H1 (cell line): ENCODE measurements at regions not wholly inside any gene's neighbourhood (a gene's known extent, or its start where the extent isn't known, plus 50 kb on each side); places are given as distances from the start of the nearest gene placed in this dataset.
"Not testable (repeated sequence)": the region's sequence is repeated elsewhere in the genome, so short reads cannot be mapped to it uniquely, and the experiment has no call there.

ENCODE experiments used
- CTCF ChIA-PET: fragments of 300-600 bp; sonication (Branson Sonifier 250); formaldehyde crosslinking; loops from one replicate; lab custom pipeline; 2021; ENCODE audit not compliant: partially characterized antibody; lab: Charles Lee
- POLR2A ChIA-PET: fragments of 300-600 bp; sonication (Branson Sonifier 250); formaldehyde crosslinking; loops from one replicate; lab custom pipeline; 2021; ENCODE audit warnings: inconsistent platforms; ENCODE audit not compliant: partially characterized antibody; lab: Charles Lee
- DNase-seq, 2 experiments: peaks; one replicate each; pipeline versions ENCODE4 v3.0.0 to v3.0.0-alpha.2; 2010 to 2022; ENCODE audit warnings: low spot score in 2 of 2, low read depth in 1 of 2, mixed read lengths in 1 of 2
- FAIRE-seq: peaks from 2 replicates; lab custom pipeline; 2011; peaks lifted over from hg19 to GRCh38; lab: Jason Lieb, UNC
- H2AFZ ChIP-seq: 2 replicates; pipeline ENCODE4 v1.8.1; 2012; ENCODE audit warnings: low read length, inconsistent platforms
- H2AK5ac ChIP-seq: 2 replicates; pipeline ENCODE4 v1.6.1; 2013; ENCODE audit warnings: low read depth, low read length
- H2BK120ac ChIP-seq: replicated peaks from 2 replicates; pipeline ENCODE3; 2013; ENCODE audit warnings: low read depth, low read length, inconsistent platforms
- H2BK12ac ChIP-seq: 2 replicates; pipeline ENCODE4 v1.6.1; 2013; ENCODE audit warnings: low read depth, low read length
- H2BK15ac ChIP-seq: 2 replicates; pipeline ENCODE4 v1.6.1; 2013; ENCODE audit warnings: low read length
- H2BK20ac ChIP-seq: 2 replicates; pipeline ENCODE4 v1.6.1; 2013; ENCODE audit warnings: low read length
- H2BK5ac ChIP-seq: 2 replicates; pipeline ENCODE4 v1.6.1; 2013; ENCODE audit warnings: low read depth, low read length
- H3K14ac ChIP-seq: 2 replicates; pipeline ENCODE4 v1.6.1; 2013; ENCODE audit warnings: inconsistent platforms; ENCODE audit not compliant: insufficient read length
- H3K18ac ChIP-seq: 2 replicates; pipeline ENCODE4 v1.6.1; 2013; ENCODE audit warnings: low read length; ENCODE audit errors: extremely low read depth
- H3K23ac ChIP-seq: 2 replicates; pipeline ENCODE4 v1.6.1; 2013; ENCODE audit warnings: inconsistent platforms; ENCODE audit not compliant: insufficient read length
- H3K23me2 ChIP-seq: 2 replicates; pipeline ENCODE4 v1.6.1; 2013; ENCODE audit warnings: low read depth, low read length
- H3K27ac ChIP-seq: 2 replicates; pipeline ENCODE4 v1.6.1; 2011; ENCODE audit warnings: low read depth, low read length, inconsistent platforms
- H3K27me3 ChIP-seq, 4 experiments: replicated peaks in 1 of 4; 1 replicate in 1 of 4; 2 replicates in 3 of 4; pipeline versions ENCODE4 v1.6.1 to v1.8.1; 2011 to 2013; ENCODE audit warnings: low read length in 3 of 4, mild to moderate bottlenecking in 3 of 4, inconsistent platforms in 2 of 4, mixed read lengths in 2 of 4, moderate library complexity in 1 of 4; ENCODE audit not compliant: control insufficient read depth in 3 of 4, insufficient read depth in 3 of 4; ENCODE audit errors: extremely low read depth in 1 of 4
- H3K36me3 ChIP-seq, 4 experiments: 2 replicates each; pipeline versions ENCODE4 v1.6.1 to v1.8.1; 2011 to 2013; ENCODE audit warnings: mild to moderate bottlenecking in 4 of 4, low read length in 3 of 4, moderate library complexity in 2 of 4, control low read depth in 1 of 4, inconsistent platforms in 1 of 4; ENCODE audit not compliant: insufficient read depth in 4 of 4, control insufficient read depth in 2 of 4
- H3K4ac ChIP-seq: replicated peaks from 2 replicates; pipeline ENCODE3; 2013; ENCODE audit warnings: low read length, low read depth, mixed read lengths, inconsistent platforms; ENCODE audit not compliant: insufficient read length
- H3K4me1 ChIP-seq, 4 experiments: replicated peaks in 1 of 4; 1 replicate in 1 of 4; 2 replicates in 3 of 4; pipeline versions ENCODE4 v1.6.1 to v1.8.1; 2011 to 2013; ENCODE audit warnings: low read length in 3 of 4, inconsistent platforms in 2 of 4, mixed read lengths in 1 of 4; ENCODE audit not compliant: insufficient read depth in 4 of 4, control insufficient read depth in 3 of 4
- H3K4me2 ChIP-seq, 2 experiments: 2 replicates each; pipeline versions ENCODE4 v1.6.1 to v1.8.1; 2011 to 2013; ENCODE audit warnings: low read depth in 2 of 2, low read length in 2 of 2, control low read depth in 1 of 2, inconsistent platforms in 1 of 2, mild to moderate bottlenecking in 1 of 2; ENCODE audit not compliant: insufficient read depth in 1 of 2
- H3K4me3 ChIP-seq, 4 experiments: fragments of 200-600, 300-600 bp in 1 of 4; sonication (generic), shearing (Covaris generic), sonication (Bioruptor Twin) in 1 of 4; 2 replicates each; pipeline versions ENCODE4 v1.5.1 to v1.8.1; 2011 to 2016; ENCODE audit warnings: low read length in 4 of 4, low read depth in 3 of 4, control low read depth in 2 of 4, inconsistent platforms in 2 of 4, mild to moderate bottlenecking in 2 of 4, mixed read lengths in 1 of 4, moderate library complexity in 1 of 4; ENCODE audit not compliant: insufficient read depth in 2 of 4; ENCODE audit errors: extremely low read depth in 1 of 4
- H3K56ac ChIP-seq: replicated peaks from 2 replicates; pipeline ENCODE3; 2013; ENCODE audit warnings: low read depth, mild to moderate bottlenecking, mixed read lengths, low read length, inconsistent platforms; ENCODE audit not compliant: insufficient read length
- H3K79me1 ChIP-seq: 2 replicates; pipeline ENCODE4 v1.6.1; 2013; ENCODE audit warnings: low read depth, low read length, control low read depth
- H3K79me2 ChIP-seq, 2 experiments: 2 replicates each; pipeline versions ENCODE4 v1.6.1 to v1.8.1; 2012 to 2013; ENCODE audit warnings: low read length in 2 of 2, mild to moderate bottlenecking in 2 of 2, inconsistent platforms in 1 of 2; ENCODE audit not compliant: insufficient read depth in 2 of 2, control insufficient read depth in 1 of 2
- H3K9ac ChIP-seq, 4 experiments: replicated peaks in 1 of 4; 1 replicate in 1 of 4; 2 replicates in 3 of 4; pipeline versions ENCODE4 v1.6.1 to v1.8.1; 2011 to 2013; ENCODE audit warnings: low read depth in 3 of 4, low read length in 3 of 4, control low read depth in 2 of 4, mild to moderate bottlenecking in 2 of 4, moderate library complexity in 2 of 4, inconsistent platforms in 1 of 4; ENCODE audit errors: extremely low read depth in 1 of 4
- H3K9me3 ChIP-seq, 2 experiments: 2 replicates each; pipeline versions ENCODE4 v1.6.1 to v1.8.1; 2012 to 2013; ENCODE audit warnings: mild to moderate bottlenecking in 2 of 2, moderate library complexity in 2 of 2, control low read depth in 1 of 2, inconsistent platforms in 1 of 2, low read depth in 1 of 2, low read length in 1 of 2, mixed read lengths in 1 of 2; ENCODE audit not compliant: insufficient read depth in 2 of 2
- H4K20me1 ChIP-seq, 2 experiments: replicated peaks in 1 of 2; 2 replicates each; pipeline versions ENCODE3 to v1.8.1; 2011 to 2013; ENCODE audit warnings: inconsistent platforms in 2 of 2, low read length in 2 of 2, mild to moderate bottlenecking in 1 of 2; ENCODE audit not compliant: insufficient read depth in 2 of 2, control insufficient read depth in 1 of 2
- H4K5ac ChIP-seq: 2 replicates; pipeline ENCODE4 v1.6.1; 2013; ENCODE audit warnings: low read length, low read depth, mixed read lengths, inconsistent platforms; ENCODE audit not compliant: insufficient read length
- H4K8ac ChIP-seq: 2 replicates; pipeline ENCODE4 v1.8.0; 2013; ENCODE audit warnings: mild to moderate bottlenecking, moderate library complexity, low read length, inconsistent platforms; ENCODE audit not compliant: insufficient read depth; ENCODE audit errors: extremely low read depth
- H4K91ac ChIP-seq: replicated peaks from 2 replicates; pipeline ENCODE3; 2013; ENCODE audit warnings: low read length, mixed read lengths, inconsistent platforms; ENCODE audit not compliant: insufficient read length
- WGBS, 2 experiments: shearing (Covaris generic) in 1 of 2; methylation state at CpG; one replicate each; pipeline versions ENCODE4 v1.1.6 to v1.1.7; 2013 to 2015; ENCODE audit warnings: low lambda C conversion rate in 2 of 2, mixed read lengths in 2 of 2, inconsistent platforms in 1 of 2, low coverage in 1 of 2, missing lambda C conversion rate in 1 of 2; ENCODE audit not compliant: insufficient replicate concordance in 2 of 2, insufficient coverage in 1 of 2, insufficient read length in 1 of 2; ENCODE audit errors: extremely low coverage in 1 of 2, missing lambda C conversion rate in 1 of 2; 5-methylcytosine and 5-hydroxymethylcytosine counted together

GRCh38 chr14:18659892-18660584 lies 59.1 kb downstream of the OR11H12 start:
- H3K9me3 ChIP-seq = peaks cover 36 to 53% of the 10 kb centered on the region in 2 experiments

More at GRCh38 chr14:18659892-18660584, 59.1 kb downstream of the OR11H12 start:
- H2BK20ac ChIP-seq, DNase-seq, H3K79me1 ChIP-seq, H2AFZ ChIP-seq, H3K23ac ChIP-seq, H3K14ac ChIP-seq, H3K56ac ChIP-seq, H4K8ac ChIP-seq, FAIRE-seq, H3K36me3 ChIP-seq, H3K79me2 ChIP-seq, H3K18ac ChIP-seq, H2BK15ac ChIP-seq, H4K5ac ChIP-seq, H4K20me1 ChIP-seq, H3K4me2 ChIP-seq, H3K27me3 ChIP-seq, H3K23me2 ChIP-seq, H2BK12ac ChIP-seq, H3K4me3 ChIP-seq, H3K9ac ChIP-seq, CTCF ChIA-PET, H2AK5ac ChIP-seq, H3K27ac ChIP-seq, H3K4ac ChIP-seq, H2BK120ac ChIP-seq, POLR2A ChIA-PET, H2BK5ac ChIP-seq, H4K91ac ChIP-seq, H3K4me1 ChIP-seq: not testable (repeated sequence)
- 82% methylated on average over 11 of the region's 11 CpGs; no CpG with 5 or more reads in 1 of the 2 experiments for WGBS, 2 experiments
